ENCODE measurements at regions not wholly inside any gene's neighbourhood (a gene's known extent, or its start where the extent isn't known, plus 50 kb on each side); places are given as distances from the start of the nearest gene placed in this dataset.

- intact Hi-C loops (cut with micrococcal nuclease): no loop called here
- H3K4me3 ChIP-seq: no peak overlapping the region
- no peaks in the 10 kb centered on the region for H3K9me3 ChIP-seq (replicated peaks)
- DNase-seq: no peak
- H3K27ac ChIP-seq (replicated peaks): no peak overlapping the region
- no peaks in the 10 kb centered on the region for H3K36me3 ChIP-seq
- no peaks in the 10 kb centered on the region for H3K4me1 ChIP-seq
- H3K27me3 ChIP-seq (ENCODE audit: low read depth): no peaks in the 10 kb centered on the region
- TF ChIP-seq CTCF (IDR thresholded peaks at IDR 0.05; ENCODE audit: borderline replicate concordance): no peak
These were observed 128.2 kb downstream of the CPEB2 start for GRCh38 chr4:15130441-15130840.

DNA sequence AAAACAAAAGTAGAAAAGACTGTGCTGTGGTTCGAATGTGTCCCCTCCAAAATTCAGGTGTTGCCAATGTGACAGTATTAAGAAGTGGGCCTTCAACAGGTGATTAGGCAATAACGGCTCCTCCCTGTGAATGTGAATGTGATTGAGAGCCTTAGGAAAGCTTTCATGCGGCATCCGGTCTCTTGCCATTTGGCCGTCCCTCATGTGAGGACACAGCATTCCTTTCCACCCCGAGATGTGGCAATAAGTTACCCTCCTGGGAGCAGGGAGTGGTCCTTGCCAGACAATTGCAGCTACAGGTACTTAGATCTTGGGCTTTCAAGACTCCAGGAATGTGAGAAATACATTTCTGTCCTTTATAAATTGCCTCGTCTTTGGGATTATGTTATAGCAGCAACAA lies 129.3 kb downstream of the CPEB2 start:
- no peaks in the 10 kb centered on the region for H3K4me1 ChIP-seq
- H3K27ac ChIP-seq (replicated peaks): no peak overlapping the region
- no peak overlapping the region for H3K4me3 ChIP-seq
- no peaks in the 10 kb centered on the region for H3K27me3 ChIP-seq (ENCODE audit: low read depth)
- no peaks in the 10 kb centered on the region for H3K36me3 ChIP-seq
- no peak for DNase-seq
- no peak for TF ChIP-seq CTCF (IDR thresholded peaks at IDR 0.05; ENCODE audit: borderline replicate concordance)
- intact Hi-C loops (cut with micrococcal nuclease): no loop called here
- peaks cover 10% of the 10 kb centered on the region for H3K9me3 ChIP-seq (replicated peaks)

DNA sequence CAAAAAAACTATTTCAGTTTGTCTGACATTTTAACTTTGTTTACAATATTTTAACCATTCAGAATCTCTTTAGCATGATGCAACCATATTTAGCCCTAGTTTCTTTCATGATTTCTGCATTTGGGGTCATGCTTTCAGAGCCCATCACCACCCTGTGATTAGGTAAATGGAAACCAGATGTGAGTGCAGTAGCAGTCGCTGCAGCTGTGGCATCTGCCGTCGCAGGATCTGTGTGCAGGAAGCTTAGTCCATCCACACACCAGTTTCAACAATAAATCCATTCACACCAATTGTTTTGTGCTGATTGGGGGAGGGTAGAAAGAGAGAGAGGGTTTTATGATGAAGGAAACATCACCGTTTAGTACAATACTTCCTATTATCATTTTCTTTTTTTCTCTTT lies 130.5 kb downstream of the CPEB2 start:
- Histone ChIP-seq H3K4me3 (no peak overlapping the region), H3K27me3 (ENCODE audit: low read depth) (no peaks in the 10 kb centered on the region), H3K36me3 (no peaks in the 10 kb centered on the region), H3K4me1 (no peaks in the 10 kb centered on the region), H3K27ac (replicated peaks) (no peak overlapping the region), H3K9me3 (replicated peaks) (peaks cover 16% of the 10 kb centered on the region)
- DNase-seq: no peak
- intact Hi-C loops (cut with micrococcal nuclease): no loop called here
- no peak for TF ChIP-seq CTCF (IDR thresholded peaks at IDR 0.05; ENCODE audit: borderline replicate concordance)

DNA sequence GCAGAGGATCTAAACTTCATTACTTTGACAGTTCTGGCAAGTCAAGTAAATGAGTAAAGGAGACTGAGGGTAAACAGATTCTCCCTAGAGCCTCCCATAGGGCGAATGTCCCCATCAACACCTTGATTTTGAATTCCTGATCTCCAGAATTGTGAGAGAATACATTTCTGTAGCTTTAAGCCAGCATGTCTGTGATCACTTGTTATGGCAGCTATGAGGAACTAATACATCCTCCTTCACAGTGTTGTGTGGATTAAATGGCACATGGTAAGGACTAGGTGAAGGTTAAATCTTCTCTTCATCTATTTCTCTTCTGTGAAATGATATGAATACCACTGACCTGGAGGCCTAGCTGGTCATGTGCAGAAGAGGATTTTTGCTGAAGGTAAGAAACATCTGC lies 137.3 kb downstream of the CPEB2 start:
- no peak for TF ChIP-seq CTCF (IDR thresholded peaks at IDR 0.05; ENCODE audit: borderline replicate concordance)
- no peaks in the 10 kb centered on the region for H3K27me3 ChIP-seq (ENCODE audit: low read depth)
- no peaks in the 10 kb centered on the region for H3K36me3 ChIP-seq
- peaks cover 11% of the 10 kb centered on the region for H3K4me1 ChIP-seq
- no peak for DNase-seq
- H3K9me3 ChIP-seq (replicated peaks): peaks cover 16% of the 10 kb centered on the region
- H3K27ac ChIP-seq (replicated peaks): no peak overlapping the region
- no peak overlapping the region for H3K4me3 ChIP-seq
- intact Hi-C loops (cut with micrococcal nuclease): no loop called here

GRCh38 chr4:15142201-15142600 lies 139.9 kb downstream of the CPEB2 start:
- H3K27ac ChIP-seq (replicated peaks): no peak overlapping the region
- peaks cover 33% of the 10 kb centered on the region for H3K4me1 ChIP-seq
- peaks cover under 1% of the 10 kb centered on the region for H3K9me3 ChIP-seq (replicated peaks)
- intact Hi-C loops (cut with micrococcal nuclease): no loop called here
- no peak for DNase-seq
- H3K27me3 ChIP-seq (ENCODE audit: low read depth): no peaks in the 10 kb centered on the region
- H3K4me3 ChIP-seq: no peak overlapping the region
- no peaks in the 10 kb centered on the region for H3K36me3 ChIP-seq
- TF ChIP-seq CTCF (IDR thresholded peaks at IDR 0.05; ENCODE audit: borderline replicate concordance): no peak

GRCh38 chr4:15143551-15143950 lies 141.3 kb downstream of the CPEB2 start:
- TF ChIP-seq CTCF (IDR thresholded peaks at IDR 0.05; ENCODE audit: borderline replicate concordance): no peak
- DNase-seq: no peak
- Histone ChIP-seq H3K9me3 (replicated peaks) (no peaks in the 10 kb centered on the region), H3K4me1 (peaks cover 46% of the 10 kb centered on the region), H3K4me3 (no peak overlapping the region), H3K27me3 (ENCODE audit: low read depth) (no peaks in the 10 kb centered on the region), H3K36me3 (no peaks in the 10 kb centered on the region), H3K27ac (replicated peaks) (peak overlapping the region; percentile 81)
- intact Hi-C loops (cut with micrococcal nuclease): no loop called here

Measured in left ventricle myocardium inferior (tissue), 1 donor.